ENCODE measurements at regions not wholly inside any gene's neighbourhood (a gene's known extent, or its start where the extent isn't known, plus 50 kb on each side); places are given as distances from the start of the nearest gene placed in this dataset.

DNA sequence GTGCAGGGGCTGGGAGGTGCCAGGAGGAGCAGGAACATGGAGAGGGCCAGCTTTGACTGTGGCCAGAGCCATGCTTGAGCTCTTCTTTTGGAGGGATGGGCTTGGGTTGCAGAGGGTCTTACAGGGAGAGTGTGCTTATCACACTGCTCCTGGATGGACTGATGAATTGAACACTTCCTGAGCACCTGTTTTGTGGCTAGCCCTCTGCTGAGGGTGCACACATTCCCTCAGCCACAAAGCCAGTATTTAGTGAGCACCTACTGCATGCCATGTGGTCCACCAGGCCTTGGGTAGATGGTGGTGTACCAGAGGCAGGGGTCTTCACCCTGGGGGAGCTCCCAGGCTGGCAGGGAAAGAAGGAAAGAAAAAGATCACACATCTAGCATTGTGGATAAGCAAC, 118.9 kb downstream of the SLC25A47 start:
- H3K36me3 ChIP-seq (ENCODE audit: control insufficient read depth in 2 of 2, insufficient read depth in 2 of 2, low read length in 1 of 2), result no peaks in the 10 kb centered on the region
- H3K27ac ChIP-seq (ENCODE audit: low read depth in 2 of 2, low read length in 1 of 2), result no peak overlapping the region
- H3K4me1 ChIP-seq (ENCODE audit: control insufficient read depth in 2 of 2, insufficient read depth in 2 of 2, low read length in 1 of 2), result peaks cover 2 to 6% of the 10 kb centered on the region in 2 donors
- no peak overlapping the region for H3K4me3 ChIP-seq (ENCODE audit: low read depth in 1 of 2, low read length in 2 of 2)
- no peaks in the 10 kb centered on the region for H3K9me3 ChIP-seq (ENCODE audit: control insufficient read depth in 2 of 2, insufficient read depth in 1 of 2, low read depth in 1 of 2, low read length in 1 of 2)
- no peaks in the 10 kb centered on the region for H3K27me3 ChIP-seq (ENCODE audit: control insufficient read depth in 1 of 2, insufficient read depth in 2 of 2, low read length in 2 of 2)

- Histone ChIP-seq H3K4me1 (ENCODE audit: control insufficient read depth in 2 of 2, insufficient read depth in 2 of 2, low read length in 1 of 2) (peaks cover 0 to 6% of the 10 kb centered on the region in 2 donors), H3K27ac (ENCODE audit: low read depth in 2 of 2, low read length in 1 of 2) (no peak overlapping the region), H3K27me3 (ENCODE audit: control insufficient read depth in 1 of 2, insufficient read depth in 2 of 2, low read length in 2 of 2) (no peaks in the 10 kb centered on the region), H3K4me3 (ENCODE audit: low read depth in 1 of 2, low read length in 2 of 2) (no peak overlapping the region), H3K9me3 (ENCODE audit: control insufficient read depth in 2 of 2, insufficient read depth in 1 of 2, low read depth in 1 of 2, low read length in 1 of 2) (no peaks in the 10 kb centered on the region), H3K36me3 (ENCODE audit: control insufficient read depth in 2 of 2, insufficient read depth in 2 of 2, low read length in 1 of 2) (no peaks in the 10 kb centered on the region)
- WGBS, 2 donors, result 84 to 90% methylated on average over 13 of the region's 13 CpGs
Observed at GRCh38 chr14:100442498-100443490, 119.7 kb downstream of the SLC25A47 start.

- H3K36me3 ChIP-seq (ENCODE audit: control insufficient read depth in 2 of 2, insufficient read depth in 2 of 2, low read length in 1 of 2), result no peaks in the 10 kb centered on the region
- no peak overlapping the region for H3K27ac ChIP-seq (ENCODE audit: low read depth in 2 of 2, low read length in 1 of 2)
- no peak overlapping the region for H3K4me3 ChIP-seq (ENCODE audit: low read depth in 1 of 2, low read length in 2 of 2)
- peaks cover 0 to 6% of the 10 kb centered on the region in 2 donors for H3K4me1 ChIP-seq (ENCODE audit: control insufficient read depth in 2 of 2, insufficient read depth in 2 of 2, low read length in 1 of 2)
- no peaks in the 10 kb centered on the region for H3K9me3 ChIP-seq (ENCODE audit: control insufficient read depth in 2 of 2, insufficient read depth in 1 of 2, low read depth in 1 of 2, low read length in 1 of 2)
- H3K27me3 ChIP-seq (ENCODE audit: control insufficient read depth in 1 of 2, insufficient read depth in 2 of 2, low read length in 2 of 2), result no peaks in the 10 kb centered on the region
- WGBS, 2 donors, result 86 to 88% methylated on average over 8 of the region's 8 CpGs
Observed at GRCh38 chr14:100443603-100444002, 120.5 kb downstream of the SLC25A47 start.

DNA sequence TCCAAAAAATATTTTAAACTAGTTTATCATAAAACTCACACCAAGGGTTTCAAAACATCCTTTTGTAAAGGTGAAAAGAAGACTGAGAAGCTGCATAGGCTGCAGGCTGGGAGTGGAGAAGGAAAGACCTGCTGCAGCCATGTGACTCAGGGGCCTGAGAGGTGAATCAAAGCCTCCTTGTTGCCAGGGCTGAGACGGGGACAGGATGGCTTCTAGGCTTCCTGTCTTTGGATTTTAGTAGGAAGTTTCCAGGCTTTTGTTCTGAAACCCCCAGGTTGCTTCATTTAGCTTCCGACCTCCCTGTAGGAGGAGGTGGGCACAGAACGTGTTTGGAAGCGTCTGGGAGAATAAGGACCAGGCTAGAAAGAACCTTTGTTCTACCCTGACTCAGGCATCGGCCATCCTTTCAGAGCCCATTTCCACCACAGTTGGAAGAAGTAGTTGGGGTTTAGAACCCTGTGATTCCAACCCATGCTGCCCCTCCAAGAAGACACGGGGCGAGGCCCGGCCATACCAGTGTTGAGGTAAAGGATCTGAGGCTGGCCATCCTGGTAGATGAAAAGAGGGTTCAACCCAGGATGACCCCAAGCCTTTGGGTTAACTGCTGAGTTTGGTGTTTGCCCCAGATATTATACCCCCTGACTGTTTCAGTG, 122.4 kb downstream of the SLC25A47 start:
- Histone ChIP-seq H3K4me3 (ENCODE audit: low read depth in 1 of 2, low read length in 2 of 2) (no peak overlapping the region), H3K4me1 (ENCODE audit: control insufficient read depth in 2 of 2, insufficient read depth in 2 of 2, low read length in 1 of 2) (no peaks in the 10 kb centered on the region), H3K36me3 (ENCODE audit: control insufficient read depth in 2 of 2, insufficient read depth in 2 of 2, low read length in 1 of 2) (no peaks in the 10 kb centered on the region), H3K27ac (ENCODE audit: low read depth in 2 of 2, low read length in 1 of 2) (no peak overlapping the region), H3K27me3 (ENCODE audit: control insufficient read depth in 1 of 2, insufficient read depth in 2 of 2, low read length in 2 of 2) (no peaks in the 10 kb centered on the region), H3K9me3 (ENCODE audit: control insufficient read depth in 2 of 2, insufficient read depth in 1 of 2, low read depth in 1 of 2, low read length in 1 of 2) (no peaks in the 10 kb centered on the region)
- WGBS, 2 donors, result 91 to 92% methylated on average over 8 of the region's 8 CpGs

- 83 to 84% methylated on average over 7 of the region's 7 CpGs for WGBS, 2 donors
- Histone ChIP-seq H3K27me3 (ENCODE audit: control insufficient read depth in 1 of 2, insufficient read depth in 2 of 2, low read length in 2 of 2) (no peaks in the 10 kb centered on the region), H3K4me1 (ENCODE audit: control insufficient read depth in 2 of 2, insufficient read depth in 2 of 2, low read length in 1 of 2) (no peaks in the 10 kb centered on the region), H3K9me3 (ENCODE audit: control insufficient read depth in 2 of 2, insufficient read depth in 1 of 2, low read depth in 1 of 2, low read length in 1 of 2) (no peaks in the 10 kb centered on the region), H3K4me3 (ENCODE audit: low read depth in 1 of 2, low read length in 2 of 2) (no peak overlapping the region), H3K27ac (ENCODE audit: low read depth in 2 of 2, low read length in 1 of 2) (no peak overlapping the region), H3K36me3 (ENCODE audit: control insufficient read depth in 2 of 2, insufficient read depth in 2 of 2, low read length in 1 of 2) (no peaks in the 10 kb centered on the region)
Observed at GRCh38 chr14:100446572-100446971, 123.4 kb downstream of the SLC25A47 start.

- Histone ChIP-seq H3K36me3 (ENCODE audit: control insufficient read depth in 2 of 2, insufficient read depth in 2 of 2, low read length in 1 of 2) (no peaks in the 10 kb centered on the region), H3K9me3 (ENCODE audit: control insufficient read depth in 2 of 2, insufficient read depth in 1 of 2, low read depth in 1 of 2, low read length in 1 of 2) (no peaks in the 10 kb centered on the region), H3K4me3 (ENCODE audit: low read depth in 1 of 2, low read length in 2 of 2) (no peak overlapping the region), H3K27me3 (ENCODE audit: control insufficient read depth in 1 of 2, insufficient read depth in 2 of 2, low read length in 2 of 2) (no peaks in the 10 kb centered on the region), H3K4me1 (ENCODE audit: control insufficient read depth in 2 of 2, insufficient read depth in 2 of 2, low read length in 1 of 2) (no peaks in the 10 kb centered on the region), H3K27ac (ENCODE audit: low read depth in 2 of 2, low read length in 1 of 2) (no peak overlapping the region)
- 85 to 89% methylated on average over 5 of the region's 5 CpGs for WGBS, 2 donors
Observed at GRCh38 chr14:100448376-100448775, 125.2 kb downstream of the SLC25A47 start.

- H3K9me3 ChIP-seq (ENCODE audit: control insufficient read depth in 2 of 2, insufficient read depth in 1 of 2, low read depth in 1 of 2, low read length in 1 of 2), result no peaks in the 10 kb centered on the region
- H3K36me3 ChIP-seq (ENCODE audit: control insufficient read depth in 2 of 2, insufficient read depth in 2 of 2, low read length in 1 of 2), result no peaks in the 10 kb centered on the region
- H3K4me1 ChIP-seq (ENCODE audit: control insufficient read depth in 2 of 2, insufficient read depth in 2 of 2, low read length in 1 of 2), result no peaks in the 10 kb centered on the region
- no peak overlapping the region for H3K4me3 ChIP-seq (ENCODE audit: low read depth in 1 of 2, low read length in 2 of 2)
- whole genome bisulfite sequencing, 2 donors, result 90 to 91% methylated on average over 14 of the region's 14 CpGs
- no peak overlapping the region for H3K27ac ChIP-seq (ENCODE audit: low read depth in 2 of 2, low read length in 1 of 2)
- H3K27me3 ChIP-seq (ENCODE audit: control insufficient read depth in 1 of 2, insufficient read depth in 2 of 2, low read length in 2 of 2), result no peaks in the 10 kb centered on the region
Observed at GRCh38 chr14:100449225-100449987, 126.3 kb downstream of the SLC25A47 start.

- no peaks in the 10 kb centered on the region for H3K27me3 ChIP-seq (ENCODE audit: control insufficient read depth in 1 of 2, insufficient read depth in 2 of 2, low read length in 2 of 2)
- no peak overlapping the region for H3K27ac ChIP-seq (ENCODE audit: low read depth in 2 of 2, low read length in 1 of 2)
- H3K9me3 ChIP-seq (ENCODE audit: control insufficient read depth in 2 of 2, insufficient read depth in 1 of 2, low read depth in 1 of 2, low read length in 1 of 2), result no peaks in the 10 kb centered on the region
- 90 to 96% methylated on average over 2 of the region's 2 CpGs for WGBS, 2 donors
- no peak overlapping the region for H3K4me3 ChIP-seq (ENCODE audit: low read depth in 1 of 2, low read length in 2 of 2)
- no peaks in the 10 kb centered on the region for H3K4me1 ChIP-seq (ENCODE audit: control insufficient read depth in 2 of 2, insufficient read depth in 2 of 2, low read length in 1 of 2)
- no peaks in the 10 kb centered on the region for H3K36me3 ChIP-seq (ENCODE audit: control insufficient read depth in 2 of 2, insufficient read depth in 2 of 2, low read length in 1 of 2)
Observed at GRCh38 chr14:100450049-100450448, 126.9 kb downstream of the SLC25A47 start.

- Histone ChIP-seq H3K4me3 (ENCODE audit: low read depth in 1 of 2, low read length in 2 of 2) (no peak overlapping the region), H3K9me3 (ENCODE audit: control insufficient read depth in 2 of 2, insufficient read depth in 1 of 2, low read depth in 1 of 2, low read length in 1 of 2) (no peaks in the 10 kb centered on the region), H3K27me3 (ENCODE audit: control insufficient read depth in 1 of 2, insufficient read depth in 2 of 2, low read length in 2 of 2) (no peaks in the 10 kb centered on the region), H3K27ac (ENCODE audit: low read depth in 2 of 2, low read length in 1 of 2) (no peak overlapping the region), H3K36me3 (ENCODE audit: control insufficient read depth in 2 of 2, insufficient read depth in 2 of 2, low read length in 1 of 2) (no peaks in the 10 kb centered on the region), H3K4me1 (ENCODE audit: control insufficient read depth in 2 of 2, insufficient read depth in 2 of 2, low read length in 1 of 2) (no peaks in the 10 kb centered on the region)
- WGBS, 2 donors, result 87 to 89% methylated on average over 6 of the region's 6 CpGs
Observed at GRCh38 chr14:100450736-100451135, 127.6 kb downstream of the SLC25A47 start.
